Heart left ventricle (tissue), 13 donors: ENCODE measurements at regions not wholly inside any gene's neighbourhood (a gene's known extent, or its start where the extent isn't known, plus 50 kb on each side); places are given as distances from the start of the nearest gene placed in this dataset.

Experiments
- POLR2A ChIP-seq, 2 donors: fragments of 450-650 bp; IDR thresholded peaks; one replicate each; pipeline ENCODE4 v1.6.1; 2017; ENCODE audit warnings: antibody characterized with exemption in 2 of 2, mild to moderate bottlenecking in 2 of 2, moderate library complexity in 2 of 2
- TF ChIP-seq, protein P1 (sequence below), 12 donors: fragments of 200-600 bp; sonication (generic) in 4 of 12; IDR thresholded peaks; one replicate each; pipeline versions ENCODE4 v1.5.0 to v1.8.0; 2018 to 2022; ENCODE audit warnings: antibody characterized with exemption in 12 of 12, mild to moderate bottlenecking in 5 of 12
- donor health status: ischemic (EF 13 %, LVEDD 7.1; RV severe dilation, severe dysfunction).
- donor health status: DM: no; HTN: yes; CAD: no.
- donor health status: DM: no; HTN: no; CAD: no.
- donor health status: ischemic (EF 25% LVEDD 6.9; RV normal size, moderate dysfunction).
- donor health status: ischemic (EF 25% LVEDD 5.7; RV mildly dilated, moderate dysfunction).
- donor health status: ischemic (EF 35%, LVEDD 5.7; RV mildly dilated, moderate dysfunction).
- donor health status: nonischemic (EF 11% LVEDD 7.7; RV severe dilation, severe dysfunction).
- donor health status: DM: yes; HTN: yes; CAD: no.
- donor health status: PGD.
- donor health status: ischemic (EF 29% LVEDD 5.4; RV normal size, mild dysfunction).
- donor health status: nonischemic (EF 23%, LVEDD 6.1; RV moderate dilation, normal function).

DNA sequence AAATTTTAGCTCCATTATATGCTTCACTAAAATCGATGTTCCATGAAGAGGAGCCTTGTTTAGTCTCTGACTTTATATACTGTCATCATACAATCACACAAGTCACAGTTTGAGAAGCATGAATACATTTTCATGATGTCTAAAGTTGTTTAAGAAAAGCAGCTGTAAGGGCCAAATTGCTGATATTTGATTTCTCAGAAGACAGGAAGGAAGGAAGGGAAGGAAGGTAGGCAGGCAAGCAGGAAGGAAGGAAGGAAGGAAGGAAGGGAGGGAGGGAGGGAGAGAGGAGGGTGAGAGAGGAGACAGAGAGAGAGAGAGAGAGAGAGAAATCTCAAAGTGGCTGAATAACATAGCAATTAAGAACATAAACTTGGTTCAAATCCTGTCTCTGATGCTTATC is 153.7 kb downstream of the RTL9 start:
- TF ChIP-seq POLR2A (IDR thresholded peaks at IDR 0.05), result no peak
- TF ChIP-seq, protein P1, sequence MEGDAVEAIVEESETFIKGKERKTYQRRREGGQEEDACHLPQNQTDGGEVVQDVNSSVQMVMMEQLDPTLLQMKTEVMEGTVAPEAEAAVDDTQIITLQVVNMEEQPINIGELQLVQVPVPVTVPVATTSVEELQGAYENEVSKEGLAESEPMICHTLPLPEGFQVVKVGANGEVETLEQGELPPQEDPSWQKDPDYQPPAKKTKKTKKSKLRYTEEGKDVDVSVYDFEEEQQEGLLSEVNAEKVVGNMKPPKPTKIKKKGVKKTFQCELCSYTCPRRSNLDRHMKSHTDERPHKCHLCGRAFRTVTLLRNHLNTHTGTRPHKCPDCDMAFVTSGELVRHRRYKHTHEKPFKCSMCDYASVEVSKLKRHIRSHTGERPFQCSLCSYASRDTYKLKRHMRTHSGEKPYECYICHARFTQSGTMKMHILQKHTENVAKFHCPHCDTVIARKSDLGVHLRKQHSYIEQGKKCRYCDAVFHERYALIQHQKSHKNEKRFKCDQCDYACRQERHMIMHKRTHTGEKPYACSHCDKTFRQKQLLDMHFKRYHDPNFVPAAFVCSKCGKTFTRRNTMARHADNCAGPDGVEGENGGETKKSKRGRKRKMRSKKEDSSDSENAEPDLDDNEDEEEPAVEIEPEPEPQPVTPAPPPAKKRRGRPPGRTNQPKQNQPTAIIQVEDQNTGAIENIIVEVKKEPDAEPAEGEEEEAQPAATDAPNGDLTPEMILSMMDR (IDR thresholded peaks at IDR 0.05), result no peak
